ENCODE measurements at regions not wholly inside any gene's neighbourhood (a gene's known extent, or its start where the extent isn't known, plus 50 kb on each side); places are given as distances from the start of the nearest gene placed in this dataset.
"Not testable (repeated sequence)": the region's sequence is repeated elsewhere in the genome, so short reads cannot be mapped to it uniquely, and the experiment has no call there.

DNA sequence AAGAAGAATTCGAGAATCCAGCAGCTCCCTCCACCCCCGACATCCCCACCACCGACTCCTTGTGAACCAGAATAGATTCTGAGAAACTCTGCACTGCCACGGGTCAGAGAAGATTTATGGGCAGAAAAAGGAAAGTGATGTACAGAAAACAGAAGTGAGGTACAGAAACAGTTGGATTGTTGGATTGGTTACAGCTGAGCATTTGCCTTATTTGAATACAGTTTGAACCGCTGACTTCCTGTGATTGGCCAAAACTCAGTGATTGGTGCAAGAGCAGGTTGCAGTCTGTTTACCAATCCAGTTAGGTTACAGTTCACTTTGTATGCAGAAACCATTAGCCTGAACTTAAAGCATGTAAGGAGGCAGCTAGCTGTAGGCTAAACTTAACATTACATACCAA is 131.2 kb upstream of the HDDC2 start:
- no peak for DNase-seq

GRCh38 chr6:125434760-125435159 is 133.0 kb upstream of the HDDC2 start:
- DNase-seq, result no peak

GRCh38 chr6:125439512-125439911 is 137.7 kb upstream of the HDDC2 start:
- no peak for DNase-seq

DNA sequence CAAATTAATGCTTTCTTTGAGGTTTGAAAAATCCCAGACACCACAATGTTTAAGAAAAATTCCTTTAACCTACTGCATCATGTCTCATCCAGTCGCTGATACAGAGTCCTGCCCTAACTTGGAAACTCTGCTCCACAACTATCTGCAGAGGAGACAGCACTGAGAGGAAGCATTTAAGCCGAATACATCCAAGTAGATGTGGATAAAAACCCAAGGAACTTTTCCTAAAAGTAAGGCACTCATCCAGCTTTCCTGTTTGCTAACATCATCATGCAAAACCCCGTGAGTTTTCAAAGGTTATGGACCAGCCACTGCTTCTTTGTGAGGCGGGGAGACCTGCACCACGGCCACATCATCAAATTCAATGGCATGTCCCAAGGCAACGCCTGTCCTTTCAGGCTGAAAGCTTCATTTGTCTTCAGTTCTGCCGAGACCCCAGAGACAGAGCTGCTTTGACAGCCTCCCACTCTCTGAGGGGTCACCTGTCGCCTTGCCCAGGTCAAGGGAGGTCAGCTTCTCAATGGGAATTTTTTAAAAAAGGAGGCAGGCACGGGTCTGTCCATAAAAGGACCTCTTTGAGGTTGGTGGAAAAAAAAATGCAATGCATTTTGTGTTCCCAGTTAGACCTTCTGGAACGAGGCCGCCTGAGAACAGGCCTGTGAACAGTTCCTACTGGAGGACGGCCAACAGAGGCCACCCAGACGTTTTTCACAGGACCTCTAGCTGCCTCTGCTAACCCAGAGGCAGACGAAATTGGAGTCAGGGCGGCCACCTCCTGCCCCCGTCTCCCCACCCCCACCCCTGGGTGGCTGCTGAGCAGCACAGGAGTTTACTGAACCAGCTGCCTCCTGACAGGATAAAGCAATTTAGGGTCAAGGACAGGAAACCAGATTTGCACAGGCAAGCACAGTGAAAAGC is 142.5 kb upstream of the HDDC2 start:
- DNase-seq, result no peak

DNA sequence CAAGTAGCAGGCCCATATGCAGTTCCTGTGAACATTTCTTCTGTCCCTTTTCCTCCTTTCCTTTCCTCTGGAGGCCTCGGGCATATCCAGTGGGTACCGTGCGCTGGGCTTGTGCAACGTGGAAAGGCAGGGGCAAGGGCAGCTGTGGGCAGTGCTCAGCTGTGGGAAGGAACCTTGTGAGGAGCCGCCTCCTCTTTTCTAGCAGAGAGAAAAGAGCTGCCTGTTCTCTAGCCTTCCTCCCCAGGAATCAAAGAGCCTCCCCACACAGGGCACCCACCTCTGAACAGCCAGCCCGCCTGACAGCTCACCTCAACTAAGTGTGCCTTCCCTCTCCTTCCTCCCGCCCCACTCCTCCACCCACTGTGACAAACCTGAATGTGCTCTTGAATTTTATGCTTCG is 143.3 kb upstream of the HDDC2 start:
- no peak for DNase-seq

- DNase-seq, result no peak
Observed at GRCh38 chr6:125446011-125446410, 144.2 kb upstream of the HDDC2 start.

- no peak for DNase-seq
Observed at GRCh38 chr6:125451750-125452149, 150.0 kb upstream of the HDDC2 start.

DNA sequence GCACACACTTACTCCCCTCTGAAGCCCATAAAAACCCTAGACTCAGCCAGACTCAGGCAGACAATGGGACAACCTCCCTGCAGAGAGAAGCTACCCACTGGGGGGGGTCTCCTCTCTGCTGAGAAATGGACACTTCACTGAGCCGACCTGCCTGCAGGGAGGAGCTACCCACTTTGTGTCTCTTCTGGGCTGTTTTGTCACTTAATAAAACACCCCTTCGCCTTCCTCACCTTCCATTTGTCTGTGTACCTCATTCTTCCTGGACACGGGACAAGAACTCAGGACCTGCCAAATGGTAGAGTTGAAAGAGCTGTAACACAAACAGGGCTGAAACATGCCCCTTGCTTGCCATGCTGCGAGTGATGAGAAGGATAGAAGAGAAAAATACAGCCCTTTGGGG is 151.7 kb upstream of the HDDC2 start:
- no peak for DNase-seq

- no peak for DNase-seq
Observed at GRCh38 chr6:125454351-125454750, 152.6 kb upstream of the HDDC2 start.

GRCh38 chr6:125458493-125458892 is 156.7 kb upstream of the HDDC2 start:
- DNase-seq, result not testable (repeated sequence)

GRCh38 chr6:125465332-125465731 is 163.6 kb upstream of the HDDC2 start:
- not testable (repeated sequence) for DNase-seq

DNA sequence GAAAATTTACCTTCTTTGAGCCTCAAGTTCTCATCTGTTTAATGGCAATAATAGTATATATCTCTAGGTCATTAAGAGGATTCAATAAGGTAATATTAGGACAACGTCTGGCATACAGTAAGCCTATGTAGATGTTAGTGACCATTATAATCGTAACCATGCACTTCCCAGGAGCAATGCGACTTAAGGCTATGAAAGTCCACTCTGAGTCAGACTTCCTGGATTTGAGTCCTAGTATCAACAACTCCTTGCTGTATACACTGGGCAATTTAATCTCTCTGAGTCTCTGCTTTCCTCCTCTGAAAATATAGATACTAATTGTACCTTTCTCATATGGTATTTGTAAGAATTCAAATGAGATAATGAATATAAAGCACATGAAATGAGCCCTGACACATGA is 168.1 kb upstream of the HDDC2 start:
- no peak for DNase-seq

DNA sequence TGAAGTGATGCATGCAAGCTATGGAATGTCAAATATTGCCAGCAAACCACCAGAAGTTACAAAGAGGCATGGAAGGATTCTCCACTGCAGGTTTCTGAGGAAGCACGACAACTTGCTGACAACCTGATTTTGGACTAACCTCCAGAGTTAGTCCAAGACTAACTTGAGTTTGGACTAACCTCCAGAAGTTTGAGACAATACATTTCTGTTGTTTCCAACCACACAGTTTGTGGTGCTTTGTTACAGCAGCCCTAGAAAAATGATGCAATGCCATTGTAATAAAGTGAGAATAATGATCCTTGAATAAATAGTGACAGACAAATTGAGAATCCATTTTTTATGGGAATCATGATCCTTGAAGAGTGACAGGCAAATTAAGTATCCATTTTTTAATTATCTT is 169.9 kb upstream of the HDDC2 start:
- DNase-seq, result no peak

- no peak for DNase-seq
Observed at GRCh38 chr6:125474061-125474460, 172.3 kb upstream of the HDDC2 start.

- DNase-seq, result no peak
Observed at GRCh38 chr6:125477156-125477555, 175.4 kb upstream of the HDDC2 start.

DNA sequence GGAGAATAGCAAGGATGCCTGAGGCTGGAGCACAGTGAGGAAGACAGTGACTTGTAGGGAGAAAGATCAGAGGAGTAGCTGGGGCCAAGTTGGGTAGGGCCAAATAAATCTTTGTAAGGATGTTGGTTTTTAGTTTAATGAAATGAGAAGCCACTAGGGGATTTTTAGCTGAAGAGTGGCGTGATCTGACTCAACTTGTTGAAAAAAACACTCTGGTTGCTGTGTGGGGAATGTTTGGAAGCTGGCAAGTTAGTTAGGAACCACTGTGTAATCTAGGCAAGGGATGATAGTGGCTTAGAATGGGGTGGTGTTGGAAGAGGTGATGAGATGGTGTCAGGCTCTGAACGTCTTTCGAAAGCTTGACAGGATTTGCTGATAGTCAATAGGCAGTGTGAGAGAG is 176.1 kb upstream of the HDDC2 start:
- DNase-seq, result no peak

DNA sequence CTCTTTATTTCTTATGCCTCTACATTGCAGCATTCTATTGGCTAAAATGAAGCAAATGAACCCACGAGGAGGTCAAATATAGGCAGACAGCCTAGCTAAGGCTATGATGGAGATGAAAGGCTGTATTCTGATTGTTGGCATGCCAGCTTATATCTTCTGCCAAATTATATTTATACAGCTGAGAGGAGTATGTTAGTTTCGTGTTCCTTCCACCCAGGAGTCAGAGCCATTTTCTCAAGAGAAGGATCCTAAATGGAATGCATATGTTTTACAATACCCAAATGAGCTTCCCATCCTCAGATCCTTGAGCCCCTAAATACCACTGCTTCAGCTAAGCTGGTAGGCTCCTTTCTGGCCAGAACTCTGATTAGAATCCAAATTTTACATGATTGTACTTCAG is 178.4 kb upstream of the HDDC2 start:
- DNase-seq, result no peak

GRCh38 chr6:125480571-125480970 is 178.8 kb upstream of the HDDC2 start:
- DNase-seq, result no peak

GRCh38 chr6:125481056-125481455 is 179.3 kb upstream of the HDDC2 start:
- no peak for DNase-seq

- DNase-seq, result no peak
Observed at GRCh38 chr6:125485757-125486156, 184.0 kb upstream of the HDDC2 start.

GRCh38 chr6:125486881-125487280 is 185.1 kb upstream of the HDDC2 start:
- no peak for DNase-seq

DNA sequence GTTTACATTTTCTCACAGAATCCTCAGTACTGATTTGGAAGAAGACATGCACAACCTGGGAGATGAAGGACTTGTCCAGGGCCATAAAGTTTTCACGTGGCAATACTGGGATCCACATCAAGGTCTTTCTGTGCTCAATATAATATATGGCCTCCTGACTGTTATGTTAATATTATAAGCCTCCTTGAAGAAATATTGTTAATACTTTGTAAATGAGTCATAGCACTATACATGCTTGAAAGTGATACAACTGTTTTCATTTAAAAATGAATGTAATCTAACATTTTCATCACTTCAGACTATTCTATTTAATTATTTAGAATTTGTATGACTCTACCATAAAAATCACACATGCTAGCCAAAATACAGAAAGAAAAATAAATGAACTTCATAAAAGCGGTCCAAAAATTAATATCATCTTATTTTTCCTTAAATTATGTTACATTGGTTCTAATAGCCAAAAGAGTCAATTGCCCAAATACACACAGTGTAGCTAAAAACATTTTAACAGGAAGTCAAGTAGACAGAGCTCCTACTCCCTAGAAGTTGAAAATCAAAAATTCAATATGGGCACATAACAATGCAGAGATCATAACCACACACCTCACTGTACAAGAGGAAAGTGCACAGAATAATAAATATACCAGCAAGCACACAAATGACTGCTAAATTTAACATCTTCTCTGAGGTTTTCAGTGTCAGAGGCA is 188.0 kb upstream of the HDDC2 start:
- DNase-seq, result no peak

DNA sequence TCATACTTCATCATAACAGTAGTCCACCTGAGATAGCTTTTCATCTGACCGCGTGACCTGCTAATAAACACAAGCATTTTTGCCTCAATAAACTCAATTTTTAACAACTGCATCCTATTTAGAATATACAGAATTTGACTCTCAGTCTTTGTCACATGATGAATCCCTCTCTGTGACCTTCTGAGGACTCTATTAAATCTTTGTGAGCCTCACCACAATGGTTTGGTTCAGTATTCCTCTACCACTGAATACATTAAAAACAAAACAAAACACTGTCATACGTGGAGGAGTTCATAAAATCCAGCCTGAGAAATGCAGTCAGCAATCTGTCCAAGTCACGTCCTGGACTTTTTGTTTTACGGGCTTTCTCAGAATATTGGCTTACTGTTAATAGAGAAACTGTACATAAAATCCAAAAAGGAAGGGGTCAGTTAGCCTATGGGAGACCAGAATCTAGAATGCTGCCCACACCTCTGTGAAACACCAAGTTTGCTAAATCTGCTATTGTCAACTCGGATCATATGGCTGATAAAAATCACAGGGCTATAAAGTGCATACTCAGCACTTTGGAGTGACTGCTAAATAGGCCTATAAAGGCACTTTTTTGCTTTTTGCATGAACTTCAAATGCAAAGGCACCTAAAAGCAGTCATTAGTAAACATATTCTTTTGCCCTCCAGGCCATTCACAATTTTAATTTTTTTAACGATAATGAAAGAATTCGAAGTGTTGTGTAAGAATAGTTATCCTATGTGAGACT is 190.3 kb upstream of the HDDC2 start:
- DNase-seq, result no peak

DNA sequence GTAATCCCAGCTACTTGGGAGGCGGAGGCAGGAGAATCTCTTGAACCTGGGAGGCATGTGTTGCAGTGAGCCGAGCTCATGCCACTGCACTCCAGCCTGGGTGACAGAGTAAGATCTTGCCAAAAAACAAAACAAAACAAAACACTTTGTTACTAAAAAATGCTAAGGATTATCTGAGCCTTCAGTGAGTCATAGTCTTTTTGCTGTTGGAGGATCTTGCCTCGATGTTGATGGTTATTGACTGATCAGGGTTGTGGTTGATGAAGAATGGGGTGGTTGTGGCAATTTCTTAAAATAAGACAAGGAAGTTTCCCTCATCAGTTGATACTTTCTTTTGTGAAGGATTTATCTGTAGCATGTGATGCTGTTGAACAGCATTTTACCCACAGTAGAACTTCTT is 196.8 kb upstream of the HDDC2 start:
- DNase-seq, result no peak

All from CD4-positive, alpha-beta T cell treated with Interleukin-21 for 1 hour (primary cell).